ENCODE measurements at regions not wholly inside any gene's neighbourhood (a gene's known extent, or its start where the extent isn't known, plus 50 kb on each side); places are given as distances from the start of the nearest gene placed in this dataset.
"Not testable (repeated sequence)": the region's sequence is repeated elsewhere in the genome, so short reads cannot be mapped to it uniquely, and the experiment has no call there.

DNA sequence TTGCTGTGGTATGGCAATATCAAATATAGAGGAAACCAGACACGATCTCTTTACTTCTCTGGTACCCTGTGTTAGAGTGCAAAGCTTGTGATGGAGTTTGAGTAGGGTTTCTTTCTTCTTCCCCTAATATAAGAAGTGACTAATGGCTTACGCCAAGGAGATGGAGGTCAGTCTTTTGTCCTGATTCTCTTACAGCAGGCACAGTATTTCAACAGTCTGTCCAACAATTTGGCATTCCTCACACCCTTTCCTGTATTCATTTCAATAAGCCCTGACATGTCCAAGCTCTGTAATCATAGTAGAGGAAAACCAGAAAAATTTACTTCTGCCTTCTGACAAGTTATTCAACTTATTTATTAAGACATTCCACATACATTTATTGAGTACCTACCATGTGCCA, 546.2 kb downstream of the TMEM135 start:
- no peaks in the 10 kb centered on the region for H3K27me3 Mint-ChIP-seq
- H3K27ac Mint-ChIP-seq = no peak overlapping the region
- no peaks in the 10 kb centered on the region for H3K36me3 Mint-ChIP-seq (ENCODE audit: low read depth)
- no peak overlapping the region for H3K4me3 Mint-ChIP-seq
- no peak for ATAC-seq (replicated peaks)
- peaks cover 10% of the 10 kb centered on the region for H3K9me3 Mint-ChIP-seq
- H3K4me1 Mint-ChIP-seq = no peaks in the 10 kb centered on the region

DNA sequence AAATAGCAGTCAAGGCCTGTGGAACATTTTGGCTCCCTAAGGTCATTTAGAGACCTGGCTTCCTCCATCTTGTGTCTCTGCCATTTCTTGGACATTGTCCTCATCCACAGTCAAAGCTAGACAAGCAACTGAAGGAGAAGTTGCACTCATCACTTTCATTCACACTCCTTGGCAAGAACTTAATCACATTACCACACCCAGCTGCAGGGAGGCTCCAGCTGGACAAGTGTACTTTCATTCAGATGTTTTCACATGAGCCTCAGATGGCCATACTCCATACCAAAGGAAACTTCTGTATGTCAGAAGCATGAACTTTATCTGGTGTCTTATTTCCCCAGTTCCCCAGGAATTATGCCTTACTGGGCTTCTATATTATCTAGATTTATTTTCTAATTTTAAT, 537.4 kb downstream of the TMEM135 start:
- no peaks in the 10 kb centered on the region for H3K4me1 Mint-ChIP-seq
- ATAC-seq (replicated peaks) = no peak
- H3K4me3 Mint-ChIP-seq = no peak overlapping the region
- no peaks in the 10 kb centered on the region for H3K36me3 Mint-ChIP-seq (ENCODE audit: low read depth)
- peaks cover 3% of the 10 kb centered on the region for H3K9me3 Mint-ChIP-seq
- no peaks in the 10 kb centered on the region for H3K27me3 Mint-ChIP-seq
- H3K27ac Mint-ChIP-seq = no peak overlapping the region

DNA sequence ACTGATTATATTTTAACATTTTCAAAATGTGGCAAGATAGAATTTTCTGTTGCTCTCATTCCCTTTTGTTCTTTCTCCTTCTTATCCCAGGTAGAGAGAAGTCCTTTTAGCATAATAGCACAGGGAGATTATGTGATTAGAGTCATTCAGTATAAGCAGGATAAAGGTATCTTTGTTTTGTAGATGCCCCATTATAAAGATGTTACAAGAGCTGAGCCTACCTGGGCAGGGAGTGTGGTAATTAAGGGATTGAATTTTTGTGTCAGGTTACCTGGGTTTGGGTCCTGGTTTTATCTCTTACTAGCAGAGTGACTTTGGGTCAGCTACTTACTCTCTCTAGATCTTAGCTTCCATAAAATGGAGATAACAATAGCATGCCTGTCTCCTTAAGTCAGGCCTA, 536.5 kb downstream of the TMEM135 start:
- ATAC-seq (replicated peaks) = no peak
- H3K9me3 Mint-ChIP-seq = peaks cover 3% of the 10 kb centered on the region
- no peak overlapping the region for H3K27ac Mint-ChIP-seq
- no peaks in the 10 kb centered on the region for H3K36me3 Mint-ChIP-seq (ENCODE audit: low read depth)
- no peak overlapping the region for H3K4me3 Mint-ChIP-seq
- no peaks in the 10 kb centered on the region for H3K27me3 Mint-ChIP-seq
- no peaks in the 10 kb centered on the region for H3K4me1 Mint-ChIP-seq

DNA sequence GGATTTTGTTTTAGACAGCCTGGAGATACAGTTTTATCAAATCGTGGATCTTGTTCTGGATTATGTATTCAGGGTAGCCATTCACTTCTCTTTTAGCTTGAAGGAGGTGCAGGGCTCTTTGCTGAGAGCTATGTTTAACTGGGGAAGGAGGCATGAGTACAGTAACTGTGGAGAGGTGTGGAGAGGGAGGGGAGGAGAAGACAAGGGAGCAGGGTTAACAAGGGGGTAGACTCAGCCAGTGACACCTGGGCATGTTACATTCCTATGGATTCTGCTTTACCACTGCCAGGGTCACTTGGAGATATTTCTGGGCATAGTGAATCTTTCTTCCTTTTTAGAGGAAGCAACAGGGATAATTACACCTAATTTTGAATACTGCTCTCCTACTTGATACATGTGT, 536.0 kb downstream of the TMEM135 start:
- peaks cover 3% of the 10 kb centered on the region for H3K9me3 Mint-ChIP-seq
- no peak for ATAC-seq (replicated peaks)
- H3K27ac Mint-ChIP-seq = no peak overlapping the region
- no peak overlapping the region for H3K4me3 Mint-ChIP-seq
- no peaks in the 10 kb centered on the region for H3K4me1 Mint-ChIP-seq
- no peaks in the 10 kb centered on the region for H3K27me3 Mint-ChIP-seq
- H3K36me3 Mint-ChIP-seq (ENCODE audit: low read depth) = no peaks in the 10 kb centered on the region

DNA sequence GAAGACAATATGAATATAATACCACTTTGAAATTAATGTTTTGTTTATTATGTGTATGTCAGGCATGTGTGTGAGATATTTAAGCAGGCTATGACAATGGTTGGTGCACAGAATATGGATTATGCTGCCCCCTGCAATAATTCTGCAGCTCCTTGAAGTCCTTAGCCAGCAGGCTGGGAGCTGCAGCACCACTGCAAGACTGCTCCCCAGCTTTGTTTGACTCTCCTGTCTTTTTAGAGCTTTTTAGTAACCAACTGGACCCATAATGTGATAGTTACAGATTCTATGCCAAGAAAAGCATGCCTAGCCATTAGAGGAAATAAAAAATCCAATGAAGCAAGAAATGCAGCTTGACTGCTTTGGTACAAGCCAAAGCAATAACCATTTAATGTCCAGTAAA, 535.1 kb downstream of the TMEM135 start:
- Mint-ChIP-seq H3K27me3 (no peaks in the 10 kb centered on the region), H3K27ac (no peak overlapping the region), H3K36me3 (ENCODE audit: low read depth) (no peaks in the 10 kb centered on the region), H3K9me3 (peaks cover 3% of the 10 kb centered on the region), H3K4me3 (no peak overlapping the region), H3K4me1 (no peaks in the 10 kb centered on the region)
- ATAC-seq (replicated peaks) = no peak

DNA sequence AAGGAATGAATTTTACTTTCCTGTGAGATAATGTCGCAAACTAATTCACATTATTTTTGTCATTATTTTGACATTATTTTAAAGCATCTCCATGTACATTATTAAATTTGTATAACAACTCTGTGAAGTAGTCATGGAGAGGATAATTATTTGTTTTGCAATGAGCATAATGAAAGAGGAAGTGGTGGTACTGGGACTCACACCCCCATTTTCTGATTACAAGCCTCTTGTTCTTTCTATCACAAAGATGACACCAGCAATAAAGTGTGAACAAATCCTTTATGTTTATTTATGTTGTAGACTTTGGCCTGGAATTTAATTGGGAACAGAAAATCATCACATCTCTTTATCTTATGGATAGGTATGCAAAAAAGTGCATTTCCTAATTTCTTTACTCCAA, 522.6 kb downstream of the TMEM135 start:
- no peak overlapping the region for H3K4me3 Mint-ChIP-seq
- no peak overlapping the region for H3K27ac Mint-ChIP-seq
- no peaks in the 10 kb centered on the region for H3K4me1 Mint-ChIP-seq
- H3K9me3 Mint-ChIP-seq = peaks cover 3% of the 10 kb centered on the region
- no peaks in the 10 kb centered on the region for H3K27me3 Mint-ChIP-seq
- no peak for ATAC-seq (replicated peaks)
- no peaks in the 10 kb centered on the region for H3K36me3 Mint-ChIP-seq (ENCODE audit: low read depth)

DNA sequence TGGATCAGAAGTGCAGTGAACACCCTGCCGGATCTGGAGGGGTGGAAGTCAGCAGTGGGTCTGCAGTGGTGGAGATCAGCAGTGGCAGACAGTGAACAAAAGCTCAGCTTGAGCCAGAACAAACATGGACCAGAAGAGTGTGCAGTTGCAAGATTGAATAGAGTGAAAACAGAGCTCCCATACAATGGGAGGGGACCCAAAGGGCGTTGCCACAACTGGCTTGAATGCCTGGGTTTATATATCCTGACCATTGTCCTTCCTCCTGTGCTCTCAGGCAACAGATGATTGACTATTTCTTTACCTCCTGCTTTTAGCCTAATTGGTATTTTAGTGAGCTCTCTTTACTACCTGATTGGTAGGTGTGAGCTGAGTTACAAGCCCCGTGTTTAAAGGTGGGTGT, 522.1 kb downstream of the TMEM135 start:
- H3K27ac Mint-ChIP-seq; H3K27me3 Mint-ChIP-seq; H3K4me1 Mint-ChIP-seq; ATAC-seq (replicated peaks); H3K4me3 Mint-ChIP-seq; H3K36me3 Mint-ChIP-seq (ENCODE audit: low read depth); H3K9me3 Mint-ChIP-seq: not testable (repeated sequence)

DNA sequence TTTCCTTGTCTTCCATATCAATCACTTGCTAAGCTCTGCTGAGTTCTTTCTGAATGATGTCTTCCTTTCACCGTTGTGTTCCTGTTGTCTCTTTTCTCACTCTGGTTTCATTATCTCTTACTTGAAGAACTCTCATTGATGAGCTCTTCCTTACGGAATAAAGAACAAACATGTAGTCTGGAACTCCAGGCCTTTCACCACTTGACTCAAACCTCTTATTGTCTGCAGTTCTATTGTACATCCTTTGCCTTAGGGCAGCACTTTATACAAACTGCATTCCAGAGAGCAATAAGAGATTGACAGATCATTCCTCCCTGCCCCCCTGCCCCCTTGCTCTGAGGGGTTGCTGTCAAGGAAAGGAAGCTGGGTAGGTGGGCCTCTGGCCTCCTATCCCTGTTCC, 517.4 kb downstream of the TMEM135 start:
- H3K27ac Mint-ChIP-seq = no peak overlapping the region
- H3K4me3 Mint-ChIP-seq = no peak overlapping the region
- H3K4me1 Mint-ChIP-seq = no peaks in the 10 kb centered on the region
- peaks cover 11% of the 10 kb centered on the region for H3K9me3 Mint-ChIP-seq
- H3K27me3 Mint-ChIP-seq = no peaks in the 10 kb centered on the region
- no peak for ATAC-seq (replicated peaks)
- no peaks in the 10 kb centered on the region for H3K36me3 Mint-ChIP-seq (ENCODE audit: low read depth)

DNA sequence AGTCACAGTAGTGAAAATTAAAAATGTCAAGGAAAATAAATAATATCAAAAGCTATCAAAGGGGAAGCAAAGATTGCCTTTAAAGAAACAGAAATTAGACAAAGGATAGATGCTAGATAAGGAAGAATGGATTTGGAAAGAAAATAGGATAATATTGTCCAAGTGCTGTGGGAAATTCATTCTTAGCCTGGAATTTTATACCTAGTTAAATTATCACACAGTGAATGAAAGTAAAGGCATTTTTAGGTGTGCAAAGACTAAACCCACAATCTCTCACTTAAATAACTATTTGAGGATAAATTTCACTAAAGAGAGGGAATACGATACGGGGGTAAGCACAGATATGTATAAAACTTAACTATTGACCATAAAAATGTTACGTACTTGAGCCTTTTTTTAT, 511.1 kb downstream of the TMEM135 start:
- no peak for ATAC-seq (replicated peaks)
- Mint-ChIP-seq H3K36me3 (ENCODE audit: low read depth) (no peaks in the 10 kb centered on the region), H3K9me3 (peaks cover 21% of the 10 kb centered on the region), H3K4me1 (no peaks in the 10 kb centered on the region), H3K4me3 (no peak overlapping the region), H3K27ac (no peak overlapping the region), H3K27me3 (no peaks in the 10 kb centered on the region)

DNA sequence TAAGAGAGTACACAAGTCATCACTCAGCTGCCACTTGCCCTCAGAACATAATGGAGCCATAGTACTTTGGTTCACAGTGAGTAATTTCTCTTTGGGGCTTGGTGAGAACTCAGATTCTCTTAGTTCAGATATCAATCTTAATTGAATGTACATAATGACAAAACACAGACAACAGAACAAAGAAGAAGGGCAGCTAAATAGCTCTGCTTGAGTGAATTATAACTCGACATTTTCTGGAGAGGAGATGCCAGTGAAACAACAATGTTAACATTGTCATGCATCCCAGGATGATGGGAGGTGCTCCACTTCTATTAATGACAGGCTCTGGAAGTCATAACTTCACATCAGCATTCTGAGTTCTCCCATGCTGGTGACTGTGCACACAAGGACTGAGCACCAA, 508.1 kb downstream of the TMEM135 start:
- peaks cover 20% of the 10 kb centered on the region for H3K9me3 Mint-ChIP-seq
- H3K27me3 Mint-ChIP-seq = no peaks in the 10 kb centered on the region

DNA sequence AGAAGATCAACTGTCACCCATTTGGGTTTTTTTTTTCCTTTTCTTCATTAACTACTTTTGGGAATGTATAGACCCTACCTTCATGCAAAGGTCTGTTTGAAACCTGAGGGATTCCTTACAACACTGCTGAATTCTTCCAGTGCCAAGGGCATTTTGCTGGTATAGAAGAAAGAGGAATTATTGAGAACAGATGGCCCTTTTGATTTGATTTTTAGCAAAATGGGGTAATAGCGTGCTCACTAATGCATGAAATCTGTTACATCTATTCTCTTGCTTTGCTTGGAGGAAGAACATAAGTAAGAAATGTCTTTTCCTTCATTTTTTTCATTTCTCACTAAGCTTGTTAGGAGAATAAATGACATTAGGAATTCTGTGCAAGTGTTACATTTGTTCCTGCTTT, 501.9 kb downstream of the TMEM135 start:
- peaks cover 5% of the 10 kb centered on the region for H3K9me3 Mint-ChIP-seq
- no peaks in the 10 kb centered on the region for H3K36me3 Mint-ChIP-seq (ENCODE audit: low read depth)
- H3K4me3 Mint-ChIP-seq = no peak overlapping the region
- no peak for ATAC-seq (replicated peaks)
- H3K27ac Mint-ChIP-seq = no peak overlapping the region
- H3K4me1 Mint-ChIP-seq = no peaks in the 10 kb centered on the region
- no peaks in the 10 kb centered on the region for H3K27me3 Mint-ChIP-seq

More for the DNA sequence above, 508.1 kb downstream of the TMEM135 start:
- no peak for ATAC-seq (replicated peaks)
- no peak overlapping the region for H3K27ac Mint-ChIP-seq
- H3K4me1 Mint-ChIP-seq = no peaks in the 10 kb centered on the region
- no peaks in the 10 kb centered on the region for H3K36me3 Mint-ChIP-seq (ENCODE audit: low read depth)
- no peak overlapping the region for H3K4me3 Mint-ChIP-seq

DNA sequence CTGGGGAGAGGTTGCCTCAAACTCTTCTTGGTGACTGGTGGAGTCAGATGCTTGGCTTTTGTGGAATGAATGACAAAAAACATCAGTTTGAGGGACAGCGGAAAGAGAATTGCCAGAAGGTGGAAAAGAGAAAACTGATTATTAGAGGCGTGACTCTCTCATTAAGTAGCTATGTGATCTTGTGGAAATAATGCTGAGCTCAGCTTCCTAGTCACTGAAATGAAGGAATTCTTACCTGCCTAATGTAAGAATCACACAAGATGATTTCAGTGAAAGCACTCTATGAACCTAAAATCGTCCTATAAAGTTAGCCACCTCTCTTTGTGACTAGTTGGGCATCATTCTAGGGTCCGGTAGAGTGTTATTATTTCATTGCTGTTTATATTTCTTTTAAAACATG, 498.8 kb downstream of the TMEM135 start:
- no peaks in the 10 kb centered on the region for H3K4me1 Mint-ChIP-seq
- H3K27me3 Mint-ChIP-seq = no peaks in the 10 kb centered on the region
- no peak overlapping the region for H3K4me3 Mint-ChIP-seq
- no peaks in the 10 kb centered on the region for H3K36me3 Mint-ChIP-seq (ENCODE audit: low read depth)
- no peak for ATAC-seq (replicated peaks)
- peaks cover 6% of the 10 kb centered on the region for H3K9me3 Mint-ChIP-seq
- H3K27ac Mint-ChIP-seq = no peak overlapping the region

DNA sequence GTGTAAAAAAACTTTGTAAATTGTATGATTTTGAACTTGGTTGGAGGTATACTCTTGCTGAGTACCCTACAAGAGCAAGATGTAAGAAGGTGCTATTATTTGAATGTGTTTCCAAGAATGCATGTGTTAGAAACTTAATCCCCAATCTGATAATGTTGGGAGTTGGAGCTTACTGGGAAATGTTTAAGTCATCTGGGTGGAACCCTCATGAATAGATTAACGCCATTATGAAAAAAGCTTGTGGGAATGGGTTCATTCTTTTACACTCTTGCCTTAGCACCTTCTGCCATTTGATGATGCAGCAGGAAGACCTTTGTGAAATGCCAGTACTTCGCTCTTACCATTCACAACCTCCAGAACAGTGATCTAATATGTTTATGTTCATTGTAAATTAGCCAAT, 498.3 kb downstream of the TMEM135 start:
- no peaks in the 10 kb centered on the region for H3K27me3 Mint-ChIP-seq
- no peaks in the 10 kb centered on the region for H3K36me3 Mint-ChIP-seq (ENCODE audit: low read depth)
- no peak overlapping the region for H3K27ac Mint-ChIP-seq
- no peak for ATAC-seq (replicated peaks)
- peaks cover 6% of the 10 kb centered on the region for H3K9me3 Mint-ChIP-seq
- no peak overlapping the region for H3K4me3 Mint-ChIP-seq
- H3K4me1 Mint-ChIP-seq = no peaks in the 10 kb centered on the region

DNA sequence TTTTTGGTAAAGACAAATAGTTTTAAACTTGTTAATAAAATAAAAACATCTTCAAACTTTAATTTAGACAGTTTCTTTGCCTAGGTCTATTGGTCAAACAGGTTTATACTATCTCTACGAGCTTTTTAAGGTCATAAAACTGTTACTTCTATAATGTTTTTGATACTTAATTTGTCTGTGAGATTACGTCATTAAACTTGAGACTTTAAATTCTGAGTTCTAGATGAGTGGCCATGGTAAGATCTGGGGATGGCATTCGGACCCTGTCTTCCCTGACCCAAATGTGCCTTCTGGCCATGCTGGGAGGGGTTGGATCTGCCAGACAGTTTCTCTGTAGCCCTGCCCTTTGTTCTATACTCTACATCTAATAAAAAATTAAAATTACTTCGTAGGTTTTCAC, 497.8 kb downstream of the TMEM135 start:
- Mint-ChIP-seq H3K4me3 (no peak overlapping the region), H3K9me3 (peaks cover 6% of the 10 kb centered on the region), H3K27me3 (no peaks in the 10 kb centered on the region), H3K36me3 (ENCODE audit: low read depth) (no peaks in the 10 kb centered on the region), H3K4me1 (no peaks in the 10 kb centered on the region), H3K27ac (no peak overlapping the region)
- ATAC-seq (replicated peaks) = no peak

DNA sequence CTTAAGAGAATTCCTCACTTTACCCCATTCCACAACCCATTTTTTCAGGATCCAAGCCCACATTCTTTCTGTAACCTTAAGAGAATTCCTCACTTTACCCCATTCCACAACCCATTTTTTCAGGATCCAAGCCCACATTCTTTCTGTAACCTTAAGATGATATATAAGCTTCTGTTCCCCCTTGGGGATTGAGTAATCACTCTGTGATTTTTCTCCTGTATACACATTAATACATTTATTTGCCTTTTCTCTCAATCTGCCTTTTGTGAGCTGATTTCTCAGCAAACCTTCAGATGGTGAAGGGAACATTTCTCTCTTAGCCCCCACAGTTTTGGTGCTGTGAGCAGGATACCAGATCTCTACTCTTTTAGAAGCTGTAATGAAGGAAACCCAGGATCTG, 494.1 kb downstream of the TMEM135 start:
- ATAC-seq (replicated peaks); H3K27ac Mint-ChIP-seq; H3K27me3 Mint-ChIP-seq; H3K9me3 Mint-ChIP-seq; H3K4me3 Mint-ChIP-seq; H3K36me3 Mint-ChIP-seq (ENCODE audit: low read depth); H3K4me1 Mint-ChIP-seq: not testable (repeated sequence)

DNA sequence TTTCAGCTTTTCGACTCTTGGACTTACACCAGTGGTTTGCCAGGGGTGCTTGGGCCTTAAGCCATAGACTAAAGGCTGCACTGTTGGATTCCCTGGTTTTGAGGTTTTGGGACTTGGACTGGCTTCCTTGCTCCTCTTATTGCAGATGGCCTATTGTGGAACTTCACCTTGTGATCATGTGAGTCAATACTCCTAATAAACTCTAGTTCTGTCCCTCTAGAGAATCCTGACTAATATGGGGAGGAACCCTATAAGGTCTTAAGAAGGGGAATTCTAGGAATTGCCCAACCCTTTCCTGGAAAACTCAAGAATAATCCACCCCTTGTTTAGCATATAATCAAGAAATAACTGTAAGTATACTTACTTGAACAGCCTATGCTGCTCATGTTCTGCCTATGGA, 491.8 kb downstream of the TMEM135 start:
- Mint-ChIP-seq H3K36me3 (ENCODE audit: low read depth) (no peaks in the 10 kb centered on the region), H3K27ac (no peak overlapping the region), H3K9me3 (peaks cover 3% of the 10 kb centered on the region), H3K4me3 (no peak overlapping the region), H3K4me1 (no peaks in the 10 kb centered on the region), H3K27me3 (no peaks in the 10 kb centered on the region)
- ATAC-seq (replicated peaks) = no peak
